ENCODE measurements at regions not wholly inside any gene's neighbourhood (a gene's known extent, or its start where the extent isn't known, plus 50 kb on each side); places are given as distances from the start of the nearest gene placed in this dataset.
A peak's percentile ranks its signal among the peaks of the same experiment; 100 is the strongest.

DNA sequence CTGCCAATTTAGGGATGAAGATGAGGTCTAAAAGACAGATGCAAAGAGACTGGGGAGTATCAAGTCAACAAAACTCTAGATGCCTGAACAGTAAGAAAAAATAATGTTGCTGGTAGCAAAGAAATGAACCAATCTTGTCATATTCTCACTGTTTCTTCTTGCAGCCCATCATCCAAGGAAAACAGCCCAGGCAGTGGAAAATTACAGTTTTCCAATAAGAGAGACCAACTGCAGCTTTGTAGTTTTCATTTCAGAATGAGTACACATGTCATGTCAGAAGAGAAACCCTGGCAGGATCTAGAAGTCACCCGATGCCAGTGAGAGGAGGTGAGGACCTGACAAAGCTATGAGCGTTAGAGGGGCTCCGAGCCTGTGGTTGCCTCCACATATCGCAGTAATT, 500.4 kb upstream of the PSMD7 start:
- H3K4ac ChIP-seq (ENCODE audit: low read depth, low read length), result no peak overlapping the region
- no peaks in the 10 kb centered on the region for H3K79me2 ChIP-seq (ENCODE audit: control insufficient read depth, insufficient read depth, low read length, poor library complexity)
- H4K8ac ChIP-seq (ENCODE audit: low read depth, low read length), result no peak overlapping the region
- H2BK120ac ChIP-seq (ENCODE audit: insufficient read depth, low read length, poor library complexity), result no peak overlapping the region
- H3K4me3 ChIP-seq (ENCODE audit: low read depth, low read length), result no peak overlapping the region
- H3K27me3 ChIP-seq (ENCODE audit: insufficient read depth, low read length), result no peaks in the 10 kb centered on the region
- no peak overlapping the region for H3K27ac ChIP-seq (ENCODE audit: low read depth, low read length)
- H3K36me3 ChIP-seq (ENCODE audit: control insufficient read depth in 1 of 2, insufficient read depth in 2 of 2, low read length in 2 of 2), result no peaks in the 10 kb centered on the region
- H3K14ac ChIP-seq (ENCODE audit: low read length), result no peak overlapping the region
- H3K79me1 ChIP-seq (ENCODE audit: low read length), result no peaks in the 10 kb centered on the region
- H3K9me3 ChIP-seq (ENCODE audit: insufficient read depth, low read depth, low read length), result no peaks in the 10 kb centered on the region
- no peak overlapping the region for H3K18ac ChIP-seq (ENCODE audit: low read length)
- H3K23ac ChIP-seq (ENCODE audit: low read length), result peak overlapping the region; percentile 42
- no peak overlapping the region for H2AK5ac ChIP-seq (ENCODE audit: low read length)
- no peak overlapping the region for H4K91ac ChIP-seq (ENCODE audit: low read depth, low read length)
- no peak overlapping the region for H4K12ac ChIP-seq (ENCODE audit: low read depth, low read length)
- no peaks in the 10 kb centered on the region for H3K4me1 ChIP-seq (ENCODE audit: control insufficient read depth in 1 of 2, insufficient read depth in 2 of 2, low read length in 2 of 2)
- no peak overlapping the region for H2AFZ ChIP-seq (ENCODE audit: insufficient read depth, low read length, poor library complexity)
- no CpG with 5 or more reads among the region's 4 CpGs for WGBS (ENCODE audit: extremely low coverage, insufficient coverage, insufficient read length)
- no peak overlapping the region for H2BK12ac ChIP-seq (ENCODE audit: low read length)
- H3K4me2 ChIP-seq (ENCODE audit: low read length), result no peak overlapping the region
- no peak for DNase-seq
- no peak overlapping the region for H2BK5ac ChIP-seq (ENCODE audit: low read depth, low read length, poor library complexity)
- H3K9ac ChIP-seq (ENCODE audit: low read length), result no peak overlapping the region

DNA sequence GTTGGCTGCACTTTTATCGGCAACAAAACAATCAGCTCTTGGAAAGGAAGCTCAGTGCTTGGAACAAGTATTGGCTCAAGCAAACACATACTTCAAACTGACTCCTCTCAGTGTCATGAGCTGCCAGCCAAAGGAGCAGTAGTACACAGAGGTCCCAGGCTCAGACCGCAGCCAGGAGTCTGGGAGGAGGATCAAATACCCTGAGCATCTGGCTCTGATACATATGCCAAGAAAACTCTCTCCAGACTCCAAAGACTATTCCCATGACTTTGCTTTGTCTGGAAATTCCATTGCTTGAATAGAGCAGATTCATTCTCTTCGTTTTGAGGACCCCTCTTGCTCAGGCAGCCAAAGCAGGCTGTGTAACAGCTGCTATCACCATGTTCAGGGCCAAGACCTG, 501.6 kb upstream of the PSMD7 start:
- no CpG with 5 or more reads among the region's 3 CpGs for WGBS (ENCODE audit: extremely low coverage, insufficient coverage, insufficient read length)
- H2BK12ac ChIP-seq (ENCODE audit: low read length), result no peak overlapping the region
- H3K18ac ChIP-seq (ENCODE audit: low read length), result no peak overlapping the region

DNA sequence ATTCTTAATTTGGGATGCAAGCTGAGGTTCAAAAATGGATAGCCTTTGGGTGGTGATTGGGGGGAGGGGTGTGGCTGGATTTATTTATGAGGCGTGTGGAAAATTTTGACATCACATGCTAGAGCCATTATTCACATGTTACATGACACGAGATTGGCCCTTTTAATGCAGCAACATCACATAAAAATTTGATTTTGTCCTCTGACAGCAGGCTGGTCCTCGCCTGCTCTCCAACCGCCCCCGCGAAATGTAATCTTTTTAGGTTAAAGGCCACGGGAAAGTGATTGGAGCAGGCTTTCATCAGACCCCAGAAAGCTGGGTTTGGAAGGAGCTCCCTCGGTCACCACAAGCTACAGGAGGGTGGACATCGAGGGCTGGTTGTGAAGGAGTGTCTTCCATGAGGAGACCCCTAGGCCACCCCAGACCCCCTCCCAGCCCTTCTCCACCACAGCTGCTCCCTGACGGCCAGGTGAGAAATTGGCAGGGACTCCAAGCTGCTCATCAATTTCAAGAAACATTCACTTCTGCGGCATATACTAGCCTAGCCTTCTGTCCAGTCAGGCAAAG, 502.7 kb upstream of the PSMD7 start:
- no peak for DNase-seq
- Histone ChIP-seq H3K9ac (ENCODE audit: low read length) (no peak overlapping the region), H3K9me3 (ENCODE audit: insufficient read depth, low read depth, low read length) (no peaks in the 10 kb centered on the region), H3K4me2 (ENCODE audit: low read length) (no peak overlapping the region), H3K4me3 (ENCODE audit: low read depth, low read length) (no peak overlapping the region), H4K8ac (ENCODE audit: low read depth, low read length) (no peak overlapping the region), H3K27ac (ENCODE audit: low read depth, low read length) (no peak overlapping the region), H3K36me3 (ENCODE audit: control insufficient read depth in 1 of 2, insufficient read depth in 2 of 2, low read length in 2 of 2) (no peaks in the 10 kb centered on the region), H3K27me3 (ENCODE audit: insufficient read depth, low read length) (no peaks in the 10 kb centered on the region), H3K4me1 (ENCODE audit: control insufficient read depth in 1 of 2, insufficient read depth in 2 of 2, low read length in 2 of 2) (no peaks in the 10 kb centered on the region), H3K14ac (ENCODE audit: low read length) (no peak overlapping the region), H3K79me1 (ENCODE audit: low read length) (no peaks in the 10 kb centered on the region), H4K91ac (ENCODE audit: low read depth, low read length) (no peak overlapping the region), H3K4ac (ENCODE audit: low read depth, low read length) (no peak overlapping the region), H2BK12ac (ENCODE audit: low read length) (no peak overlapping the region), H3K18ac (ENCODE audit: low read length) (no peak overlapping the region), H2AFZ (ENCODE audit: insufficient read depth, low read length, poor library complexity) (no peak overlapping the region), H2AK5ac (ENCODE audit: low read length) (no peak overlapping the region), H2BK120ac (ENCODE audit: insufficient read depth, low read length, poor library complexity) (no peak overlapping the region), H2BK5ac (ENCODE audit: low read depth, low read length, poor library complexity) (no peak overlapping the region), H4K12ac (ENCODE audit: low read depth, low read length) (no peak overlapping the region), H3K79me2 (ENCODE audit: control insufficient read depth, insufficient read depth, low read length, poor library complexity) (no peaks in the 10 kb centered on the region), H3K23ac (ENCODE audit: low read length) (no peak overlapping the region)
- WGBS (ENCODE audit: extremely low coverage, insufficient coverage, insufficient read length), result no CpG with 5 or more reads among the region's 11 CpGs

More for the DNA sequence above, 501.6 kb upstream of the PSMD7 start:
- Histone ChIP-seq H3K23ac (ENCODE audit: low read length) (no peak overlapping the region), H3K27me3 (ENCODE audit: insufficient read depth, low read length) (no peaks in the 10 kb centered on the region), H4K8ac (ENCODE audit: low read depth, low read length) (no peak overlapping the region), H3K79me1 (ENCODE audit: low read length) (no peaks in the 10 kb centered on the region), H2BK5ac (ENCODE audit: low read depth, low read length, poor library complexity) (no peak overlapping the region), H4K91ac (ENCODE audit: low read depth, low read length) (no peak overlapping the region), H2AK5ac (ENCODE audit: low read length) (no peak overlapping the region), H3K9ac (ENCODE audit: low read length) (no peak overlapping the region), H3K79me2 (ENCODE audit: control insufficient read depth, insufficient read depth, low read length, poor library complexity) (no peaks in the 10 kb centered on the region), H3K4me1 (ENCODE audit: control insufficient read depth in 1 of 2, insufficient read depth in 2 of 2, low read length in 2 of 2) (no peaks in the 10 kb centered on the region), H3K4me3 (ENCODE audit: low read depth, low read length) (no peak overlapping the region), H3K14ac (ENCODE audit: low read length) (no peak overlapping the region), H3K4ac (ENCODE audit: low read depth, low read length) (no peak overlapping the region), H3K9me3 (ENCODE audit: insufficient read depth, low read depth, low read length) (no peaks in the 10 kb centered on the region), H4K12ac (ENCODE audit: low read depth, low read length) (no peak overlapping the region), H3K36me3 (ENCODE audit: control insufficient read depth in 1 of 2, insufficient read depth in 2 of 2, low read length in 2 of 2) (no peaks in the 10 kb centered on the region), H2BK120ac (ENCODE audit: insufficient read depth, low read length, poor library complexity) (no peak overlapping the region), H3K4me2 (ENCODE audit: low read length) (no peak overlapping the region), H3K27ac (ENCODE audit: low read depth, low read length) (no peak overlapping the region), H2AFZ (ENCODE audit: insufficient read depth, low read length, poor library complexity) (no peak overlapping the region)
- no peak for DNase-seq

DNA sequence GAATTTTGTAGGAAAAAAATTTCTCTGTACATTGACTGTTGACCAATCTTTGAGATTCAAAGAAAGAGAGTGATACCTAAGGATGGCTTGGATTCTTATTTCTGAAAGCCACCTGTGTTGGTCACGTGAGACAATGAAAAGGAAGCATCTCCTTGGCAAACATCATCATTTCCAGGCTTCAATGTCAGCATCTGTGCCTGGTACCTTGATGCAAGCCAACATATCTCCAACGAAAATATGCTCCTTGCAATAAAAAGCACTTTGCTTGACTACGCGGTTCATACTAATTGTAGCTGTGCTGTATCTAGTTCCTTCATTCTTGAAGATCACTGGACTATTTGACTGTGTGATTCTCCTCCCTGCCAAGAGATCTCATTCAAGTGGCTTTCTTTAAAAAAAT, 503.4 kb upstream of the PSMD7 start:
- no peak overlapping the region for H3K9ac ChIP-seq (ENCODE audit: low read length)
- H3K14ac ChIP-seq (ENCODE audit: low read length), result no peak overlapping the region
- no peak overlapping the region for H3K27ac ChIP-seq (ENCODE audit: low read depth, low read length)
- H3K36me3 ChIP-seq (ENCODE audit: control insufficient read depth in 1 of 2, insufficient read depth in 2 of 2, low read length in 2 of 2), result no peaks in the 10 kb centered on the region
- no peaks in the 10 kb centered on the region for H3K79me2 ChIP-seq (ENCODE audit: control insufficient read depth, insufficient read depth, low read length, poor library complexity)
- no peak overlapping the region for H3K4me3 ChIP-seq (ENCODE audit: low read depth, low read length)
- no peak overlapping the region for H3K4ac ChIP-seq (ENCODE audit: low read depth, low read length)
- H2AFZ ChIP-seq (ENCODE audit: insufficient read depth, low read length, poor library complexity), result no peak overlapping the region
- H3K27me3 ChIP-seq (ENCODE audit: insufficient read depth, low read length), result no peaks in the 10 kb centered on the region
- H2BK120ac ChIP-seq (ENCODE audit: insufficient read depth, low read length, poor library complexity), result no peak overlapping the region
- no peak overlapping the region for H2BK12ac ChIP-seq (ENCODE audit: low read length)
- no peaks in the 10 kb centered on the region for H3K4me1 ChIP-seq (ENCODE audit: control insufficient read depth in 1 of 2, insufficient read depth in 2 of 2, low read length in 2 of 2)
- H3K18ac ChIP-seq (ENCODE audit: low read length), result no peak overlapping the region
- H4K8ac ChIP-seq (ENCODE audit: low read depth, low read length), result no peak overlapping the region
- no peak overlapping the region for H2AK5ac ChIP-seq (ENCODE audit: low read length)
- H2BK5ac ChIP-seq (ENCODE audit: low read depth, low read length, poor library complexity), result no peak overlapping the region
- no peaks in the 10 kb centered on the region for H3K79me1 ChIP-seq (ENCODE audit: low read length)
- H3K4me2 ChIP-seq (ENCODE audit: low read length), result no peak overlapping the region
- H3K23ac ChIP-seq (ENCODE audit: low read length), result no peak overlapping the region
- H4K12ac ChIP-seq (ENCODE audit: low read depth, low read length), result no peak overlapping the region
- no peak for DNase-seq
- no peaks in the 10 kb centered on the region for H3K9me3 ChIP-seq (ENCODE audit: insufficient read depth, low read depth, low read length)
- H4K91ac ChIP-seq (ENCODE audit: low read depth, low read length), result no peak overlapping the region
- WGBS (ENCODE audit: extremely low coverage, insufficient coverage, insufficient read length), result no CpG with 5 or more reads among the region's 4 CpGs
